COLO829 (cell line): ENCODE measurements at regions not wholly inside any gene's neighbourhood (a gene's known extent, or its start where the extent isn't known, plus 50 kb on each side); places are given as distances from the start of the nearest gene placed in this dataset.
"Not testable (repeated sequence)": the region's sequence is repeated elsewhere in the genome, so short reads cannot be mapped to it uniquely, and the experiment has no call there.

Source experiments
- DNase-seq: peaks from one replicate; pipeline ENCODE4 v3.0.0; 2012; ENCODE audit warnings: low spot score

DNA sequence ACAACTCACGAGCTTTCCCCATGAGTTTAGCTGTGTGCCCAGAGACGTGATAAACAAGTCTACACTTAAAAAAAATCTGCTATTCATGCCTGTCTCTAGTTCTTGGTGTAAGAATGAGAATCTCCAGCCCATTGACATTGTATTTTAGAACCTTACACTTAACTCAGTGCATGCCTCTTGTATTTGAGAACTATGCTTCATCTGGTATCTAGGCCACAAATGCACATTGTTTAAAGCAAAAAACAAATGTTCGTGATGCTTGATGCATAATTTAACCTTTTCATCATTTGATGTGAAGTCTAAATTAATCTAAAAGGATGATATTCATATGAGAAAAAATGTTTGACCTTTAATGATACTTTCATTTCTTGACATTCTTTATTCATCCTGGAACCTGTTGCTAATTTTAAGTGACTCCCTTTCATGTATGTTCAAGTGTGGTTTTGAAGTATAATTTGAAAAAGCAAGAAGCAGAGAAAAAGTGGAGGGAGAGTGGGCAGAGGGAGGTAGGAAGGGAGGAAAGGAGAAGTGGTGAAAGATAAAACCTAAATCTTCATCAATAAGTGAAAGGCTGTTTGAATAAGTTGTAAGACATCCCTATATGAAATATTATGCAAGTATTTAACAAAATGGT, 116.9 kb downstream of the PFDN4 start:
- DNase-seq = no peak

DNA sequence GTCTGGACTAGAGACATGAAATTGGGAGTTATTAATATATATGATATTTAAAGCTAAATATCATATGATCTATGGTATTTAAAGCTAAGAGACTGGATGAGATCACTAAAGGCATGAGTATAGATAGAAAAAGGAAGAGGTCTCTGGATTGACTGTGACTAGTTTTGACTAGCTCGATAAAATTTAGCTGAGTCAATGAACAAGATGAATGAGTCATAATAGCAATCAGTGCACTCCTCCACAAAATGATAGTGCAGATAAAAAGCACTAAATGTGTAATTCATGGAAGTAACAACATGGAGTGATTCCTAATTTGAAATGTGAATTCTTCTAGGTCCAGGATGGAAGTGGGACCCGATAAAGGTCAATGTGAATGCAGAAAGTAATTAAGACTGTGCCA, 127.4 kb downstream of the PFDN4 start:
- DNase-seq = peak; percentile 51

DNA sequence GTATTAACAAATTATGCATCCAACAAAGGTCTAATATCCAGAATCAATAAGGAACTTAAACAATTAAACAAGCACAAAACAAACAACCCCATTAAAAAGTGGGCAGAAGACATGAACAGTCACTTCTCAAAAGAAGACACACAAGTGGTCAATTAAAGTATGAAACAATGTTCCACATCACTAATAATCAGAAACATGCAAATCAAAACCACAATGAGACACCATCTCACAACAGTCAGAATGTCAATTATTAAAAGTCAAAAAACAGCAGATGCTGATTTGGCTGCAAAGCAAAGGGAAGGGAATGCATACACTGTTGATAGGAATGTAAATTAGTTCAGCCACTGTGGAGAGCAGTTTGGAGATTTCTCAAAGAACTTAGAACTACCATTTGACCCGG, 129.3 kb downstream of the PFDN4 start:
- DNase-seq = no peak

DNA sequence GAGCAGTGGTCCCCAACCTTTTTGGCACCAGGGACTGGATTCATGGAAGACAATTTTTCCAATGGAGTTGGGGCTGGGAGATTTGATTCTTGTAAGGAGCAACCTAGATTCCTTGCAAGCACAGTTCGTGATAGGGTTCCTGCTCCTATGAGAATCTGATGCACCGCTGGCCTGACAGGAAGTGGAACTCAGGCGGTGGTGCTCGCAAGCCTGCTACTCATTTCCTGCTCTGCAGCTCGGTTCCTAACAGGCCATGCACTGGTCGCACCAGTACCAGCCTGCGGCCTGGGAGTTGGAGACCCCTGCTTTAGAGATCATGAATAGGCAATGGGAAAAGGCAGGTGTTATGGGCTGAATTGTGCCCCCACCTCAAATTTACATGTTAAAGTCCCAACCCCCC, 131.2 kb downstream of the PFDN4 start:
- DNase-seq = no peak

DNA sequence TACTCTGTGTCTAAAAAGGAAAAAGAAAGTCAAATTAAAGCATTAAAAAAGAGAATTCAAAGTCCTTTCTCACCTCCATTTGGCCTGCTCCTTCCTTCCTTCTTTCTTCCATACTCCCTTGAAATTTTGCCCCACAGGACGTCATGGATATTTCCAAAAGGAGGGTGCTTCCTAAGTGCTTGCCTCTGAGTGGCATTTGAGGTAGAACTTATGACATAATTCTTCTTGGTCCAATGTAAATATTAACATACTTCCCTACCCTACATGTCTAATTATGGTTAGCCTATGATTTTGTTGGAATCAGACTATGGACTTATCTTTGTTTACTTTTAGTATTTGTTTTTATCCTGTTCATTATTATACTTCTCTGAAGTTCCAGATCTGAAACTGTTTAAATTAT, 132.3 kb downstream of the PFDN4 start:
- no peak for DNase-seq

DNA sequence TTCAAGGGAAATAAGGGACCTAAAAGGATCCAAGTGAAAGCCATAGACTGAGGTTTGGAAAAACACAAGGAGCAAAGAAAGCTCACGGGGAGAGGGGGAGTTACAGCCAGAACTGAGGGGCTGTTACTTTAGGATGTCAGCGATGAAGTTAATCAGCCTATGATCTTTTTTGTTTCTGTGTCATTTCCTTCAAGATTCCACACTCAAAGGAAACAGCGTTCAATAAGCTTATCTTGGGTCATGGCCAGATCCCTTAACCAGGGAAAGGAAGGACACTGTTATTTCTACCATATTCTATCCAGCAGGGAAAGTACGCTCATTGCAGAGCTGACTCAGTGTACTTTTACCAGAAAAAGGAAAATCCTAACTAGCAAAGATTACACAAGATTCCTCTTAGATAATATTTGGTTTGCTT, 132.8 kb downstream of the PFDN4 start:
- DNase-seq = no peak

DNA sequence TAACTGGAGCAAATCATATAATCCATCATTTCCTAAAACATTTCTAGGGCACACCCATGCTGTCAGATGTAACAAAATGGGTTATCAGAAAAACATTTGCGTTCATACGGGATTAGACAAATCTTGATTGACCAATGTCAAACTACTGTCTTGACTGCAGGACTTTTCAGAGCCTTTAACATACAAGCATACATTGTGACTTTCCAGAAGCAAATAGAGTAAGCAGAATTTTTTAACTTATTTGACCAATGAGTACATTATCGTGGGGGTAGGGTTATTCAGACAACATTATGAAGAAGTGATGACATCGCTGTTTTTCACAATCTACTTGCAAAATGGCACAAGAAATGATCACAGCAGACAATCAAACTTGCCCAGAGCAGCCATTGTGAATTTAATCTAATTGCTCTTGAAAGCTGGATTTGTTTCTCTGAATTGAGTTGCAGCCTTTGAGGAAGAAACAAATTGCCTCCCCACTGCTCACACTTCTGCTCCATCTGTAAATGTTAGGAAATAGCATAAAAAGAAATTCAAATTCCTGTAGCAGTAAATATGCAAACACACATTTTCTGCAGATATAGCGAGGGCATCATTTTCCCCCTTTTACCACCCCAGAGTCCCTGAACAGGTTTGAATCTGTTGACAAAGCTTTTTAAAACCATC, 133.0 kb upstream of the DOK5 start:
- DNase-seq = no peak

DNA sequence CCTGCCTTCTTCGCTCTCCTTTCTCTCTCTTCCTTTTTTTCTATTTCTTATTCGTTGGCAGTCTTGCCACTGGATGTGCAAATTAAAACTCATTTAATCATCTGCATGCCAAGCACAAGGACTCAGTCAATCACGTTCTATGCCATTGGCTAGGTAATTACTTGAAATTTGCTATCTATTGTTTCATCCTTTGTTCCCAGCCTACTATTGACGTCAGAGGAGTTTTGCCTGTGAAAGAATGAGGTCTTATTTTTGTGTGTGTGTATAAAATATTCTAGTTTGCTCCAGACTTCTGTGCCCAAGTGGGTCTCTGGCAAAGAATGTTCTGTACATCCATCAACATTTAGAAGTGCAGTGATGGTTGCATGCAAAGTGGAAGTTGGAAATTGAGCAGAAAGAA, 132.3 kb upstream of the DOK5 start:
- DNase-seq = no peak

DNA sequence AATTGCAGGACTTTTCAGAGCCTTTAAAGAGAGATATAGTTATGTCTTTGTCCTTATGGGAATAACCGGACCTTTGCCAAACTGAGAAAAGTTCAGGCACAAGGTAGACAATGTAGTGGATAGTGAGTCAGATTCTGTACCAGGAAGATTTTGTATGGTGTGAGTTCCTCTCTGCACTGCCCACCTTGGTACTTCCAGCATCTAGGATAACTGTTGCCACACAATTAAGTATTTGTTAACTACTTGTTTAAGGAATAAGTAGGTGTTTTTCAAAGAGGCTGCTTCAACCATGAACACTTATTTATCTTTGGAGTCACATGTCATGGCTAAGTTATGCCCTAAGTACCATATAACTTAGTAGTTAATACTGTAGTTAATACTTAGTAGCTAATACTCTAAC, 131.8 kb upstream of the DOK5 start:
- DNase-seq = no peak

DNA sequence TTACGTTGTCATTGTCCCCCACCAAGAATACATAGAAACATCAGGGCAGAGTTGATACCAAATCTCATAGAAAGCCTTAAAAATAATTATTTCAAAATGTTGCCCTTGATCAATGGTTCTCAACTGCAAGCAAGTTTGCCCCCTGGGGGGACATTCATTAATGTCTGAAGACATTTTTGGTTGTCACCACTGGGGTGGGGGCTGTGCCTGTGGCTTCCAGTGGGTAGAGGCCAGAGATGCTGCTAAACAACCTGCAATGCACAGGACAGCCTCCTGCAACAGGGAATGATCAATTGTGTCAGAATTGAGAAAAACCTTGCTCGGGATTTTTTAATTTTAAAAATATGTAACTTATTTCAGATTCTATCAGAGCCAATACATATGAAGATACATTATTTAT, 130.6 kb upstream of the DOK5 start:
- DNase-seq = no peak

DNA sequence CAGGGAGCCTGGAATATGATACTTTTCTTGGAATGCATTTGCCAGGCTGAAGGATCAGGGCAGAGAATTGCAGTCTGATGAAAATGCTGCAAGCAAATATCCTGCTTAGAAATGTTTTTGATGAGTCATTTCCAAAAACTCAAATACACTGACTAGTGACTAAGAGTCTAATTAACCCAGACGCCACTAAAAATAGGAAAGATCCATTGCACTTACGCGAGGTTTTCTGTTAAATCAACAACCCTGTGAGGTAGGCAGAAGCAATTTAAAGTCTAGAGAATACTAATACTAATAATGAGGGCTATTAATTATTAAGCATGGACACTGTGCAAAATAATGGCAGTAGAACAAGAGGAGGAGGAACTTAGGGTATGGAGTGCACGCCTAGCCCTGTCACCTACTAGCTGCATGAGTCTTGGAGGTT, 130.1 kb upstream of the DOK5 start:
- DNase-seq = peak; percentile 72

DNA sequence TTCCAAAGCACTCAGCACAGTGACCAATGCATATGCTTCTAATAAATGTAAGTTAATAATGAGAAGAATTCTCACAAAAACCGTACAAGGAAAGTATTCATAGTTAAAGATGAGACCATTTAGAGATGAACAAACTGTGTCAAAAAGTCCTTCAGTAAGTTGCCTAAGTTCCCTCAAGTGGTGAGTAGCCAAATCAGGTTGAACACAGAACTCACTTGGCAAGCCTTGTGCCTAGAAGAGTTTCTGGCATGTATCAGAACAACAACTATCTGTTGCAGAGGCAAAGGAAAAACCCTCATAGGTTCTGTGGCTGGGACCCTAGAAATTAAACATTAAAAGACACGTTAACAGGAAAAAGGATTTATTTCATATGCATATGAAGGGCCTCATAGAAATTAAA, 129.6 kb upstream of the DOK5 start:
- no peak for DNase-seq

DNA sequence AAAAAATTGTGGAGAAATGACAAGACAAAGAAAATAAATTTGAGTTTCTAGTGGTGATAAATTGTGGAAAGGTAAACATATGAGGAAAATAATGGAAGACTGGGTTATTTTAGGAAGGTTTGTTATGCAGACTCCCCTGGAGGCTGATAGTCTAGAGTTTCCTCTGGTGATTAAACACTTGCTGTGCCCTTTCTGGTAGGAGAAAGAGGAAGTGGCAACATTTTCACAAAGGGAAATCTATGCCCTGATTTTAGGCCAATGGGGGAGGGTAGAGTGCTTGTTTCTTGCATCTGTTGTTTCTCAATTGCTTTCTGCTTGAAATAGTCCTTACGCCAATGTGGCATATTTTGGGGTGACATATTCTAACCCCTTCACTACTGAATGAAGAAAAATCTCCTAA, 129.1 kb upstream of the DOK5 start:
- no peak for DNase-seq

DNA sequence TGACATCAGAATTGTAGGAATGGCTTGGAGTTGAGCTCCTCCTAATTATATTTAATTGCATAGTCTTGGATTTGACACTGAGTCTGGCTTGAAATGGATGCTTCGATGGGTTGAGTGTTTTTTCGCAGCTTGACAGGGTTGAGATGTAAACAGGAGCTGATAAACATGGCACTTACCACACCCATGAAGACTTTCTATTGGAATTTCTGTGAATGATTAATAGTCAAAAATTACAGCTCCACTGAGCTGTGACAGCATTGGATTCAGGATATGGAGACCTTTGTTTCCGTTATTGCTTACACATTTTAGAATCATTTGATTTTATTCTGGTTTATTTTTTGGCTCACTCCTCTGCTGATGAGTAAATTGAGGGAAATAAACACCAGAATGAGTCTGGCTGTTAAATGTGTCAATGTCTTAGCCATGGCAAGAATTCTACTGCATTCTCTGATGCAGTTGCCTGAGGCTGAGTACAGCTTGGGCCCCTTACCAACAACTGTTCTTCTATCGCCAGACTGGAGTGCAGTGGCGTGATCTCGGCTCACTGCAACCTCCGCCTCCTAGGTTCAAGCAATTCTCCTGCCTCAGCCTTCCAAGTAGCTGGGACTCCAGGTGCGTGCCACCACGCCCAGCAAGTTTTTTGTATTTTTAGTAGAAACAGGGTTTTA, 128.1 kb upstream of the DOK5 start:
- DNase-seq = no peak

DNA sequence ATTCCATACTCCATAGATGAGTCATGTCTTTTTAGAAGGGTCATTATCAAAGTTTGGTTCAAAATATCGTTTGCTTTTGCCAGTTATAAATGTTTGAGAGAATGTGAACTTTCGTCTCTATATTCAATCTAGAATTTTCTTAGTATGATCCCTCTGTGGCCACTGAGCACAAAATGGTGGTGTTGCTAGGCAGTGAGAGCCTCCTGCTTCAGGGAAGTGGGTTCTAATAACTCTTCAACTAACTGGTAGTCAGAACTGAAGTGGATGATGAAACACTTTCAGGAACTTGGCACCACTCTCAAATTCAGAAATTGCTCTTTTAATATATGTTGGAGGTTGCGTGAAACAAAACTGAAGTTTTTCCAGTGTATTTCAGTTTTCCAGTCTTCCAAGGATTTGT, 125.0 kb upstream of the DOK5 start:
- DNase-seq = peak; percentile 68

DNA sequence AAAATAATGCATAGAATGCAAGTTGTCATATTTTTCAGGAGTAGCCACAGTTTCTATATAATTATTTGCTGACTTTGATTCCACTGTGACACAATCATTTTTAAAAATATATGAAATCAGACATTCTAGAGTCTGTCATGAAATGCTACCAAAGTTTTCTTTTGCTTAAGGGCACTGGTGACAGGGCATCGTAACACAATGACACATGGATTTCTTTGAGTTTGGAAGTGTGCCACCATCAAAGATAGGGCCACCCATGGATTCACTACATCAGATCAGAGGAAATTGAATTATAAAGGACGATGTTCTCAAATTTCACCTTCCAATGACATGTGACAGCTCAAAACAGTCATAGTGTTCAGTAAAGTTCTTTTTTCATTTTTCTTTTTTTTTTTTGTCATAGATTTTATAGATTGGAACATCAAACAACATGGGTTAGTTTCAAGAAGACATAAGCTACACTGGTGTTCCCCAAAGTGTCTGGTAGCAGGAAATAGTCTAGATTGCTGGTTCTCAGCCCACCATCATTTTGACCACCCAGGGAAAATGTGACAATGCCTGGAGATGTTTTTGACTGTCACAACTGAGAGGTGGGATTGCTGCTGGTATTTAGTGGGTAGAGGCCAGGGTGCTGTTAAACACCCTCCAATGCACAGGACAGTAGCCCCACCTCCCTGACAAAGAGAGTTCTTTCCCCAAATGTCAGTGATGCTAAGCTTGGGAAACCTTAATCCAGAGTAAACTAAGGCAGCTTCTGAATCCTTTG, 123.8 kb upstream of the DOK5 start:
- no peak for DNase-seq

DNA sequence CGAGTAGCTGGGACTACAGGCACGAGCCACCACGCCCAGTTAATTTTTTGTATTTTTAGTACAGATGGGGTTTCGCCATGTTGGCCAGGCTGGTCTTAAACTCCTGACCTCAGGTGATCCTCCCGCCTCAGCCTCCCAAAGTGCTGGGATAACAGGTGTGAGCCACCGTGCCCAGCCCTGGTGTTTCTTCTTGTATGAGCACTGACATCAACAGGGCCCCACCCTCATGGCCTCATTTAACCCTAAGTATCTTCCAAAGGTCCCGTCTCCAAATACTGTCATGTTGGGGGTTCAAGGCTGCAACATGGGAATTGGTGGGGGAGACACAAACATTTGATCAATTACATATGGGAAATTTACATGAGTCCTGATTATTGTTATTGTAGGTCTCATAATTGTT, 122.9 kb upstream of the DOK5 start:
- not testable (repeated sequence) for DNase-seq

DNA sequence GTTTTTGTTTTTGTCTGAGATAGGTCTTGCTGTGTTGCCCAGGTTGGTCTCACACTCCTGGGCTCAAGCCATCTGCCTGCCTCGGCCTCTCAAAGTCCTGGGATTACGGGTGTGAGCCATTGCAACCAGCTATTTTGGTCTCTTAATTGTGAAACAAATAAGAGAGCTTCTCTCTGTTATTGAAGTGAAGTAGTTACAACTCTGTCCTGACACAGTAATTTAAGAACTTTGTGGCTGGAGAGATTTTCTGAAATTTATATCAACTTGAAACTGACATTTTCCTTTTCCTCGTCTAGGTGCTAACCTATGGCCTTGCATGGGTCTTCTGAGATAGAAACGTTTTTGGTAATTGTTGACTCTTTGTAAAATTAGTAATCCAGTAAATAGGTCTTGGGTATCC, 122.1 kb upstream of the DOK5 start:
- no peak for DNase-seq

DNA sequence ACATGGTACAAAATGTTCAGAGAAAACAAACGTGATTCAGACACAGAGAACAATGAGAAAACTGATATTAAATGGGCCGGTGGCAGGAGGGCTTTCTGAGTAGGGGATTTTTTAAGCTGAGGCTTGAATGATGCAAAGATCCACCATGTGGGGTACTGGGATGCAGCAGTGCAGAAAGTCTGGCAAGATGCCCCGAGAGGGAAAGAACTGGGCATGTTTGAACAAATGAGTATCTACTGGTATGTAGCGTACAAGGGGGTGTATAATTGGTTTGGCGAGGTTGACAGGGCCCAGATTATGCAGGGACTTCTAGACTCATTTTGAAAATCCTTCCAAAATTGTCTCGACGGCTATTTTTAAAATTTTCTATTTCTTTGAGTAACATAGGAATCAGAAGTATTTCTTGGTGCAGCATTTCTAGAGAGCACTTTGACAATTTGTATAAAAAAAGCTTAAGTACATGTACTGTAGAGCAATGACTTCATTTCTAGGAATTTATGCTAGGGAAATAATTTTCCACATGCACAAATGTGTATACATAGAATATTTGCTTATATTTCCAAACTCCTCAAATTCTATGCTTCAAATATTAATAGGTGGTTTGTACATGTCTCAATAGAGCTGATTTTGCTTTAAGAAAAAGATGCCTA, 119.6 kb upstream of the DOK5 start:
- no peak for DNase-seq

DNA sequence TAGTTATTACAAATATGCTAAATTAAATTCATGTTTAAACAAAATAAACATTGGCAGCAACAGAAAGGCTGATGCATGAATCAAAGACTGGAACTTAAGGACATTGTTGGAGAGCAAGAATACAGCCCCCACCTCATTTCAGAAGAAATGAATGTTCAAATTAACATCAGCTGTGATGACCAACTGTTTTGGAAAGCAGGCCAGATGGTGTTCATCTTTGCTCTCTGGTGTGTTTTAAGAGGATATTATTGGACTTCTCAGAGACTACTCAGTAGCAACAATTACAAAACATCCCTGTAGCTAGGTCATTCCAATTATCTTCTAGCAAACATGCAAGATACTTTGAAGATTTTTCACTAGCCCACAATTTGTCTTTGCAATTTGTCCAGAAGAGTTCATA, 118.6 kb upstream of the DOK5 start:
- no peak for DNase-seq

DNA sequence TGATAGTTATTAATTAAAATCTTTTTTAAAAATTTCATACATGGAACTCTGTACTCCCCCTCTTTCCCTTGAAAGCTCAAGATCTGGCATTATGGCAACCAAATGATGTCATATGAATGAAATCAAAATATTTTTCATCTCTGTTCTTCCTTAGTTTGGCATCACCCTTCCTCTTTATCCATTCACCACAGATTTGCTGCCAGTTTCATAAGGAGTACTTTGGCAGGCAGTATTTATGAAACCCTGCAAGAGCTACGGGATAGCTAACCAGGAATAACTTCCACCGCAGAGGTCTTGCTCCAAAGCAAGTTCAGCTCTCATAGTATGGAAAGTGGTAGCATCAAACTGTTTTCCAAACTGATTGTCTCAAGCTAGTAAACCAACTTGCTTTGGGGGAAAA, 113.9 kb upstream of the DOK5 start:
- no peak for DNase-seq

DNA sequence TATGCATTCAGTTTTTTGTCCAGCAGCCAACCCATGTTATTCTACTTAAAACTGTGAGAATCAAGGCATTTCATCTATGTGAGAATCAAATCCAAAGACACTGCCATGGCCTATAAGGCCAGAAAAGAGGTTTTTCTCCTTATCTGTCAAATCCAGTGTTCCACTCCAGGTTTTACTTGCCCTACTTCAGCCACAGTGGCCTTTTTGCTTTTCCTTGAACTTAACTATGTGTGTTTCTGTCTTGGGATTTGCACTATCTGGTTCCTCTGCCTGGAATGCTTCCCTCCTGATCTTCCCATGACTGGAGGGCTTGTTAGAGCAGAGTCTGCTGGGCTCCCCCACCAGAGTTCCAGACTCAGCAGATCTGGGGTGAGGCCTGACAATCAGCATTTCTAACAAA, 113.1 kb upstream of the DOK5 start:
- no peak for DNase-seq
